ENCODE measurements at regions not wholly inside any gene's neighbourhood (a gene's known extent, or its start where the extent isn't known, plus 50 kb on each side); places are given as distances from the start of the nearest gene placed in this dataset.

GRCh38 chr13:31588316-31588715 is 151.0 kb upstream of the RXFP2 start:
- TF ChIP-seq CTCF (IDR thresholded peaks at IDR 0.05) (no peak), EZH2phosphoT487 (IDR thresholded peaks at IDR 0.05) (no peak), EZH2 (IDR thresholded peaks at IDR 0.05) (no peak)
- Histone ChIP-seq H3K9ac (no peak overlapping the region), H3K9me3 (ENCODE audit: low read depth) (no peaks in the 10 kb centered on the region), H3K4me3 (no peak overlapping the region), H3K36me3 (no peaks in the 10 kb centered on the region), H3K79me2 (ENCODE audit: low read depth) (no peaks in the 10 kb centered on the region), H4K20me1 (ENCODE audit: low read depth) (no peaks in the 10 kb centered on the region), H3F3A (ENCODE audit: low read depth) (no peaks in the 10 kb centered on the region), H3K4me2 (no peak overlapping the region), H2AFZ (replicated peaks) (no peak overlapping the region), H3K27me3 (no peaks in the 10 kb centered on the region), H3K4me1 (no peaks in the 10 kb centered on the region), H3K27ac (no peak overlapping the region)
- Mint-ChIP-seq H3K36me3 (no peaks in the 10 kb centered on the region), H3K27me3 (ENCODE audit: insufficient read depth, low read depth) (peaks cover 2% of the 10 kb centered on the region), H3K9me3 (peaks cover 5% of the 10 kb centered on the region), H3K27ac (no peak overlapping the region), H3K4me1 (peaks cover 9% of the 10 kb centered on the region), H3K4me3 (no peak overlapping the region)
- no peak for DNase-seq (ENCODE audit: low spot score)

- no peaks in the 10 kb centered on the region for H3K9me3 ChIP-seq (ENCODE audit: low read depth)
- no peaks in the 10 kb centered on the region for H3F3A ChIP-seq (ENCODE audit: low read depth)
- no peak overlapping the region for H3K9ac ChIP-seq
- H3K4me1 ChIP-seq = no peaks in the 10 kb centered on the region
- Mint-ChIP-seq H3K4me3 (no peak overlapping the region), H3K27ac (no peak overlapping the region), H3K9me3 (peaks cover 5% of the 10 kb centered on the region), H3K4me1 (peaks cover 9% of the 10 kb centered on the region), H3K27me3 (ENCODE audit: insufficient read depth, low read depth) (peaks cover 2% of the 10 kb centered on the region), H3K36me3 (no peaks in the 10 kb centered on the region)
- H4K20me1 ChIP-seq (ENCODE audit: low read depth) = no peaks in the 10 kb centered on the region
- H2AFZ ChIP-seq (replicated peaks) = no peak overlapping the region
- no peak overlapping the region for H3K4me2 ChIP-seq
- DNase-seq (ENCODE audit: low spot score) = no peak
- no peak overlapping the region for H3K4me3 ChIP-seq
- no peaks in the 10 kb centered on the region for H3K36me3 ChIP-seq
- no peaks in the 10 kb centered on the region for H3K27me3 ChIP-seq
- TF ChIP-seq EZH2phosphoT487 (IDR thresholded peaks at IDR 0.05) = no peak
- TF ChIP-seq CTCF (IDR thresholded peaks at IDR 0.05) = no peak
- TF ChIP-seq EZH2 (IDR thresholded peaks at IDR 0.05) = no peak
- no peaks in the 10 kb centered on the region for H3K79me2 ChIP-seq (ENCODE audit: low read depth)
- H3K27ac ChIP-seq = no peak overlapping the region
These were observed 150.4 kb upstream of the RXFP2 start for GRCh38 chr13:31588893-31589292.

- H3K36me3 Mint-ChIP-seq = no peaks in the 10 kb centered on the region
- Histone ChIP-seq H3K4me3 (no peak overlapping the region), H3K36me3 (no peaks in the 10 kb centered on the region), H4K20me1 (ENCODE audit: low read depth) (no peaks in the 10 kb centered on the region), H3K4me2 (no peak overlapping the region), H3K27ac (no peak overlapping the region), H3K4me1 (no peaks in the 10 kb centered on the region), H3F3A (ENCODE audit: low read depth) (no peaks in the 10 kb centered on the region), H2AFZ (replicated peaks) (no peak overlapping the region), H3K79me2 (ENCODE audit: low read depth) (no peaks in the 10 kb centered on the region), H3K27me3 (no peaks in the 10 kb centered on the region), H3K9me3 (ENCODE audit: low read depth) (no peaks in the 10 kb centered on the region), H3K9ac (no peak overlapping the region)
- peaks cover 2% of the 10 kb centered on the region for H3K27me3 Mint-ChIP-seq (ENCODE audit: insufficient read depth, low read depth)
- H3K4me1 Mint-ChIP-seq = peaks cover 9% of the 10 kb centered on the region
- TF ChIP-seq EZH2phosphoT487 (IDR thresholded peaks at IDR 0.05) (no peak), EZH2 (IDR thresholded peaks at IDR 0.05) (no peak), CTCF (IDR thresholded peaks at IDR 0.05) (no peak)
- H3K4me3 Mint-ChIP-seq = no peak overlapping the region
- H3K9me3 Mint-ChIP-seq = no peaks in the 10 kb centered on the region
- no peak overlapping the region for H3K27ac Mint-ChIP-seq
- DNase-seq (ENCODE audit: low spot score) = no peak
These were observed 147.6 kb upstream of the RXFP2 start for GRCh38 chr13:31591642-31592233.

Measured in neural progenitor cell (in vitro differentiated cells).